HG02970 (cell line): ENCODE measurements at regions not wholly inside any gene's neighbourhood (a gene's known extent, or its start where the extent isn't known, plus 50 kb on each side); places are given as distances from the start of the nearest gene placed in this dataset.

Experiments
- ATAC-seq: cut with Tn5 transposase; IDR thresholded peaks from one replicate; pipeline ENCODE4 v1.9.1; 2021; ENCODE audit warnings: mild to moderate bottlenecking, moderate library complexity, moderate number of reproducible peaks; ENCODE audit not compliant: unreplicated experiment, low FRiP score

- no peak for ATAC-seq
Measured at GRCh38 chr7:142384493-142384922, 126.7 kb upstream of the PRSS58 start.

DNA sequence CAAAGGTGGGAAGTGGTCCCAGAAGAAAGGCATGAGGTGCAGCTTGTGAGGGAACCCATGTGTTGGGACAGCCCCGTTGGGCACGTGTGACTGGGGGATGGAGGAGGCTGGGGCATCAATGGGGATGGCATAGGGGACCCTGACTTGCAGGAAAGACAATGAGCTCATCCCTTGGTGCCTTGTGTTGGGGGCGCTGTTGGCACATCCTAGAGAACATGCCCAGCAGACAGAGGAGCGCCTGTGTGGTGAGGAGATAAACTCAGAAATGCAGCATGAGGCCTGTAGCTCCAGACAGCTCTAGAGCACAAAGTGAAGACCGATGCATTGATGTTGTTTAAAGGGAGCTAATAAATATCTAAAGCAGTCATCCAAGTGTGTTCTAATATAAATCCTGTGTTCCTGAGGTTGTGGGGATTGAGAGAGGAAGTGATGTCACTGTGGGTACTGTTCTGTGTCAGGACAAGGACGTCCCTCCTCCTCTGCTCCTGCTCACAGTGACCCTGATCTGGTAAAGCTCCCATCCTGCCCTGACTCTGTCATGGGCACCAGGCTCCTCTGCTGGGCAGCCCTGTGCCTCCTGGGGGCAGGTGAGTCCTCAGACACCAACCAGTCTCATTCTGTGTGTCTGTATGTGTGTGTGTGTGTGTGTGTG, 126.1 kb upstream of the PRSS58 start:
- no peak for ATAC-seq

- ATAC-seq = no peak
Measured at GRCh38 chr7:142381727-142382390, 124.0 kb upstream of the PRSS58 start.

GRCh38 chr7:142380069-142380468, 122.2 kb upstream of the PRSS58 start:
- no peak for ATAC-seq

DNA sequence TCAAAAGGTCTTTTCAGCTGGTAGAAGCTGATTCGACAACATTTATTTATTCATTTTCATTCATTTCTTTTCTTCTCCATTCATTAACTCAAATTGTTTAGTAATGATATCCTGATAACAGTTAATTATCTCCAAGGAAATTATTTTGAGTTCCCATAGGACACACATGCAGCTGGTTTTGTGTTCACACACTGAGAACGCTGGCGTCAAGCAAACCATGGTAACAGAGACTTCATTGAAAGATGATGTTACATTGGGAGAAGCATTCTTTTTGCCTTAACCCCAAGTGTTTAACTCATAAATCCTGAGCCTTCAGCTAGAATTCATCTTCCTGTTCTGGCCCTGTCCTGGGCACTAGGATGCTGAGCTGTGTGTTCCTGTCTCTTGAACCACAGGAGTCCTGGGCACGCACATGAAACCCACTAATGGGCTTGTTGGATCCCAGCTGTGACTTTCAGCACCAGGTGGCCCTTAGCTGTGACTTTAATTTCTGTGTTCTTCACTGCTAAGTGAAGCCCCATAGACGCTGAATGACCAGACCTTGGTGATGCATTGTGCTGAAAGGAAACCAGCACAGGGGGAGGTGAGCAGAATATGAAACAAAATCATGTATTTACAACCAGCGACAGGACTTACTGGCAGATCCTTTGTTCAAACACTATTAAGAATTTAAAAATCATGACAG, 121.5 kb upstream of the PRSS58 start:
- no peak for ATAC-seq

- no peak for ATAC-seq
Measured at GRCh38 chr7:142377567-142377966, 119.7 kb upstream of the PRSS58 start.

DNA sequence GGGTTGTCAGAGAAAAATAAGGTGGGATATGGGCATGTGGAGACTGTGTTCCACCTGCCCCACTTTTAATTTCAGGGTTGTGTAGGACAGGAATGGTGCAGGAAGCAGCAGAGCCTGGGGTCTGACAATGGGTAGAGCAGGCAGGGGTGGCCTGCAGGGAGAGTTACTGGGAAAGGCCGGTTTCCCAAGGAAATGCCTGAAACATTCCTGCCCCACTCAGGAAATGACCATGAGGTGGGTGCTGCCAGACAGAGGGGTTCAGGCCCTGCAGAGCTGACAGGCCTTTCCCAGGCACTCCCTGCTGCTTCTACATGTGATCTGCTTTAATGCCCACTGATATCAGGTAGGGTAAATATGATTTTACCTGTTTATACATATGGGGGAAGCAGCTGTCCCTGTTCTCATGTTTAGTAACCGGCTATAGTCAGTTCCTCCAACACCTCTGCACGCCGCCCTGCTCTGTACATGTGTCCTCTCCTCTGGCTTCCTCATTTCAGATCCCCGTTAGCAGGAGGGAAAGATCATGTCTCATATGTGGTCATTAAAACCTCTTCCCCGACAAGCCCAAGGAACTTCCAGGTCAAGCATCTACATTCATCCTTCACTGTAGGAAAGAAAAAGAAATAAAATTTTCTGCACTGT, 118.6 kb upstream of the PRSS58 start:
- ATAC-seq = no peak

DNA sequence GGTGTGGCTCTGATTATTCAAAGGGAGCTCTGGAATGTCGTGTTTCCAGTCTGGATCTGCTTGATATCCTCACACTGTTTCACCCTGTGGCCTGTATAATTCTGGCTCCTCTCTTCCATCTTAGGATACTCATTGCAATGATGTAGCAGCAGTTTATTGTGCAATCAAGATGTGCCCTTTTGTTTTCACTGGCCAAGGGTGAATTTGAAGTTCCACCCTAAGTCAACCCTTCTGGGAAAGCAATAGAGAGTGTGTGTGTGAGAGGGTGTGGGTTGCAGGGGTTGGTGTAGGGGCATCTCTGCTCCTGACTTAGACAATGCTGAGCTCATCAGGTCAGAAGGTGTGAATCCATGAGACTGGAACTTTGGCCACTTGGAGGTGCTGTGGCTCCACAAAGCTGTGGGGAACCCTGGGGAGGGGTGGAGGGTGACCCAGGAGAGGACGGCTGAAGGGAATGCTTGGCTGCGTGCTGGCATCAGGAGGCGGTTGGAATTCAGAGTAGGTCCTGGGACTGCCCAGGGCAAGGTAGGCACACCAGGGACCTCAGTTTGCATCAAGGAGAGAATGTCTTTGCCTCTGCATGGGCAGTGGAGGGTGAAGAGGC, 118.0 kb upstream of the PRSS58 start:
- no peak for ATAC-seq

DNA sequence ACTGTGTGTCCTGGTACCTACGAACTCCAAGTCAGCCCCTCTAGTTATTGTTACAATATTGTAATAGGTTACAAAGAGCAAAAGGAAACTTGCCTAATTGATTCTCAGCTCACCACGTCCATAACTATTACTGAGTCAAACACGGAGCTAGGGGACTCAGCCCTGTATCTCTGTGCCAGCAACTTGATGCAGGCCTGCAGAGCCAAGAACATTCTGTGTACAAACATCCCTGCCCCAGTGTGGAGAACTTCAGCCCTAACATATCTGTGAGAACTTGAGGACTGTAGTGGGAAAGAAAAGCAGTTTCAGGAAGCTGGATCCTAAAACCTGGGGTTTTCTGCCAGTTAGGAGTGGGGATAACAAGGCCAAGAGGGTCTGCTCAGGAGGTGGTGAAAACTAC, 114.9 kb upstream of the PRSS58 start:
- ATAC-seq = no peak

GRCh38 chr7:142371586-142372377, 113.9 kb upstream of the PRSS58 start:
- ATAC-seq = no peak

GRCh38 chr7:142365410-142365842, 107.6 kb upstream of the PRSS58 start:
- no peak for ATAC-seq

- ATAC-seq = no peak
Measured at GRCh38 chr7:142364551-142364950, 106.7 kb upstream of the PRSS58 start.

DNA sequence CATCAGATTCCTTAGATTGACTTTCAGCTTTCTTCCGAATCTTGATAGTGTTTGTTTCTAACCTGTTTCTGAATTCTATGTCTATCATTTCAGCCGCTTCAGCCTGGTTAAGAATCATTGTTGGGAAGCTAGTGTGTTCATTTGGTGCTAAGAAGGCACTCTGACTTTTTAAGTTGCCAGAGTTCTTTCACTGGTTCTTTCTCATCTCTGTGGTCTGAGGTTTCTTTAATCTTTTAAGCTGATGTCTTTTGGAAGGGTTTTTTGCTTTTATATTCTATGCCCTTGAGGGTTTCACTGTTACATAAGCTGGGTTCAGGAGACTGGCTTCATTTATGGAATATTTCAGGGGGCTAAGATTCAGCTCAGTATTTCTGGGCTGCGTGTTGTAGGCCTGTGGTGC, 104.5 kb upstream of the PRSS58 start:
- ATAC-seq = no peak

- ATAC-seq = no peak
Measured at GRCh38 chr7:142359694-142360279, 101.9 kb upstream of the PRSS58 start.

DNA sequence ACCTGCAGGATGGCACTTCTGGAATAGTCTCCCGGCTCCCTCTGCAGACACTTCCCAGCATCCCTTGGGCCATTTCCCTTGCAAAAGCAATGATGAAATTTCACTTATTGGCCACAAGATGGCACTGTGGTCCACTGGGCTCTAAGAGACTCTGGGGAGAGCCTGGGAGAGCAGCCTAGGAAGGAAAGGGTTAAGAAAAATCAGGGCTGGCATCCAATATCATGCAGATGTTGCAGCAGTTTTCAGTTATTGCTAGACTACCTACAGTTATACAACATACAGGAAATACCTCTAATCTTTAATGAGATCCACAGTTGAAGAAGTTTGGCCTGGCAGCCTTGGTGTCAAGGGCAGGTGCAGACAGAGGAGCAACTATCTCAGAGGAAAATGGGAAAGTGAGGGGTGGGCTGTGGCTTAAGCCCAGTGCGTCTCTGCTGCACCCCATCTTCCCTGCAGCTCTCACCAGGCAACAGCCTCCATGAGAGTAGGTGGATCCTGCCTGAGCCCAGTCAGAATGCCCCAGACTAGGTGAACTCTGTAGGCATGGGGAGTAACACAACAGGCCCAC, 100.2 kb upstream of the PRSS58 start:
- peak; percentile 87 for ATAC-seq

GRCh38 chr7:142356166-142356565, 98.3 kb upstream of the PRSS58 start:
- no peak for ATAC-seq

DNA sequence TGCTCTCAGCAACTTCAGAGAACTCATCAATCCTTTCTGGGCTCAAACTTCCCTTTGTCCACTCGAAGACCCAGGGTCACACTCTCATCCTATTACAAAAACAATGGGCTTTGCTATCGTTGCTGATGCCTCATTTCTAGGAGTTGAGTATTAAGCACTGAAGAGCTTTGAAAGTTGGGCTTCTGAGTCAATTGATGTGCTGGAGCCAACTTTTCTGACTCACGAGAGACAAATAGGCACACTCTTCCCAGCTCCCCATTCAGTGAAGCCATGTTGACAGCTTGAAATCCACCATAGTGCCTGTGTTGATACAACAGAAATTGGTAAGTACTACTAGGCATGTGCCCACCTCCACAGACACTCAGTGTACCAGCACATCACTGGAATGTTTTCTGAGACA, 97.5 kb upstream of the PRSS58 start:
- ATAC-seq = no peak

DNA sequence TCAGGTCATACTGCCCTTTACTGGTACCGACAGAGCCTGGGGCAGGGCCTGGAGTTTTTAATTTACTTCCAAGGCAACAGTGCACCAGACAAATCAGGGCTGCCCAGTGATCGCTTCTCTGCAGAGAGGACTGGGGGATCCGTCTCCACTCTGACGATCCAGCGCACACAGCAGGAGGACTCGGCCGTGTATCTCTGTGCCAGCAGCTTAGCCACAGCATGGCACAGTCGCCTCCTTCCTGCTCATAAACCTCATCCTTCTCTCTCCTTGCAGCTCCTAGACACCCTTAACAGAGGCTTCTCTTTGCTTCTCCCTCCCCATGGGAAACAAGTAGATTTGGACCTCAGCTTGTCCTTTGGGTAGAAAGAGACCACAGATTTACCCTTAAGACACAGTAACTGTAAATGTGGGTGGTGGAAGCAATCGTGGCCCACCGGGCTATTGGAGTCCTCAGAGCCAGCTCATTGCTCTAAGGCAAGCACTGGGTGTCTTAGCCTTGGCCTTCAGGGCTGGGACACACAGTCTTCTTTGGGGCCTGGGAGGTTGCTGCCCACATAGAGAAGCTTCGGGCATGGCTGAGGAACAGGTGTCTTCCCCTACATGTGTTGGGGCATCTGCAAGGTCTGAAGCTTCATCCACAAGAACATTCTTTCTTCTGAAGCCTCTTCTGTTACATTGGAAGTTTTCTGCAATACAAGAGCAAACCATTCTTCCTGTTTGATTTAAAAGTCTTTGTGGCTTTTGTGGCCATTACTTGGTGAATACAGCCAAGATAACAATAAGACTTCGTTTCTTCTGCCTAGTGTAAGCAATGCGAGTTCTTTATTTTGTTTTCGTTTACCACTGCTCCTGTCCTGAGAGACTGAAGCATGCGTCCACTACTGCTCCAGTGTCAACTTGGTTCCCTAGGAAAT, 95.5 kb upstream of the PRSS58 start:
- ATAC-seq = no peak
